Aorta (tissue), 5 donors: ENCODE measurements at regions not wholly inside any gene's neighbourhood (a gene's known extent, or its start where the extent isn't known, plus 50 kb on each side); places are given as distances from the start of the nearest gene placed in this dataset.

Experiments used
- ATAC-seq: fragments of 200-7000 bp; cut with Tn5 transposase; one replicate; pipeline ENCODE4 v1.9.1; 2022; ENCODE audit warnings: moderate library complexity; ENCODE audit not compliant: low FRiP score
- DNase-seq, 2 donors: peaks; one replicate each; pipeline ENCODE4 v3.0.0-alpha.2; 2020
- H3K27ac ChIP-seq, 2 donors: one replicate each; pipeline ENCODE4 v1.5.1; 2013; ENCODE audit warnings: low read length in 2 of 2, mild to moderate bottlenecking in 2 of 2, moderate library complexity in 2 of 2, control low read depth in 1 of 2, inconsistent platforms in 1 of 2, low read depth in 1 of 2
- H3K27me3 ChIP-seq, 2 donors: one replicate each; pipeline ENCODE4 v1.6.1; 2013; ENCODE audit warnings: control low read depth in 1 of 2, low read length in 1 of 2, mild to moderate bottlenecking in 1 of 2, moderate library complexity in 1 of 2; ENCODE audit not compliant: insufficient read depth in 2 of 2, control insufficient read depth in 1 of 2
- H3K36me3 ChIP-seq, 2 donors: one replicate each; pipeline ENCODE4 v1.6.1; 2013; ENCODE audit warnings: control low read depth in 1 of 2, low read length in 1 of 2, mild to moderate bottlenecking in 1 of 2; ENCODE audit not compliant: insufficient read depth in 2 of 2, control insufficient read depth in 1 of 2
- H3K4me1 ChIP-seq, 2 donors: one replicate each; pipeline ENCODE4 v1.6.1; 2013; ENCODE audit warnings: low read length in 2 of 2, control low read depth in 1 of 2, mild to moderate bottlenecking in 1 of 2, moderate library complexity in 1 of 2; ENCODE audit not compliant: insufficient read depth in 2 of 2, control insufficient read depth in 1 of 2
- H3K4me3 ChIP-seq, 2 donors: one replicate each; pipeline ENCODE4 v1.5.1; 2013; ENCODE audit warnings: low read length in 2 of 2, control low read depth in 1 of 2, mild to moderate bottlenecking in 1 of 2
- H3K9me3 ChIP-seq: one replicate; pipeline ENCODE4 v1.6.1; 2013; ENCODE audit warnings: mild to moderate bottlenecking, low read length; ENCODE audit not compliant: control insufficient read depth
- WGBS, 2 donors: extraction: QIAGEN DNeasy Blood & Tissue Kit; methylation state at CpG; one replicate each; pipeline ENCODE4 v1.1.7; 2013; 5-methylcytosine and 5-hydroxymethylcytosine counted together
- intact Hi-C, 2 donors: fragments of 100-400 bp; cut with DNase I; formaldehyde crosslinking; loops; one replicate each; pipeline versions ENCODE4 v1.14.2 to v1.15.0; 2022
- donor health status: healthy with polysubstance abuse.
- donor health status: Bipolar disorder and iron deficiency.
- donor health status: DM: no; HTN: no; CAD: no.
- donor health status: DM: no; HTN: no; CAD: no.
- donor health status: DM: yes; HTN: yes; CAD: no.

DNA sequence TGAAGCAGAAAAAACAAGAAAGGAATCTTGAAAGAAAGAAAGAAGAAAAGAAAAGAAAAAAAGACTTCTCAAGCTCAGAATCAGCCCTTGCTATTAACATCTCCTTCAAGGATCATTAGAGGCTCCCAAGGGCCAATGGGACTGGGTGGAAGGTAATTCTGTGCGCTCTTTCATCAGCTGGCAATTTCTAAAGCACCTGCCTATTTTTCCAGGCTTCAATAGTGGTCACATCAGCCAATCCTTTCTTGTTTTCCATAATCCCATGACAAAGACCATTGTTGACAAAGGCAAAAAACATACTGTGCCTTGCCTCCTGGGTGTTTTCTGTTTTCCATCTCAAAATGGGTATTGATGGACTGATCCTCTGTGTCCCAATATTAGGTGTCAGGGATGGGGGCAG is 88.2 kb upstream of the TSC22D1 start:
- no peak for DNase-seq
- intact Hi-C loops, result no loop called here

DNA sequence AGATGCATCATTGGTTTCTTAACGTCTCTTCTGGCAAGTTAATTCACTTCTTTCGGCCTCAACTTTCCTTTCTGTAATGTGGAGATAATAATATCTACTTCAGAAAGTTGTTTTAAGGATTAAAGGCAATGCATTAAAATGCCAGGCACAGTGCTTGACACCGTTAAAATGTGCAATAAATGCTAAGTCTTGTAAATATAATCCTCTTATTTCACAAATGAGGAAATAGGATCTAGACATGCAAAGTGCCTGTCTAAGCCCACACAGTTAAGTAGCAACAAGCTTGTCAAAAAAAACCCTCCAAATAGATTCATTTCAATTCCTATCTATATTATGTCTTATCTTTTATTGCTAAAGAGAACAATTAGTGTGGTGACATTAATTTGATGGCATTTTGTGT is 86.4 kb upstream of the TSC22D1 start:
- Histone ChIP-seq H3K4me3 (no peak overlapping the region), H3K27ac (no peak overlapping the region), H3K4me1 (no peaks in the 10 kb centered on the region), H3K9me3 (no peaks in the 10 kb centered on the region), H3K36me3 (no peaks in the 10 kb centered on the region), H3K27me3 (no peaks in the 10 kb centered on the region)
- intact Hi-C loops, result no loop called here
- no peak for DNase-seq
- 87 to 89% methylated on average over 3 of the region's 3 CpGs for WGBS, 2 donors
- ATAC-seq, result no peak

More for the DNA sequence above, 88.2 kb upstream of the TSC22D1 start:
- Histone ChIP-seq H3K9me3 (no peaks in the 10 kb centered on the region), H3K4me1 (peaks cover 0 to 4% of the 10 kb centered on the region in 2 donors), H3K27me3 (no peaks in the 10 kb centered on the region), H3K4me3 (no peak overlapping the region), H3K27ac (no peak overlapping the region), H3K36me3 (no peaks in the 10 kb centered on the region)
- WGBS, 2 donors, result 93 to 100% methylated on average over 1 of the region's 1 CpG
- no peak for ATAC-seq

DNA sequence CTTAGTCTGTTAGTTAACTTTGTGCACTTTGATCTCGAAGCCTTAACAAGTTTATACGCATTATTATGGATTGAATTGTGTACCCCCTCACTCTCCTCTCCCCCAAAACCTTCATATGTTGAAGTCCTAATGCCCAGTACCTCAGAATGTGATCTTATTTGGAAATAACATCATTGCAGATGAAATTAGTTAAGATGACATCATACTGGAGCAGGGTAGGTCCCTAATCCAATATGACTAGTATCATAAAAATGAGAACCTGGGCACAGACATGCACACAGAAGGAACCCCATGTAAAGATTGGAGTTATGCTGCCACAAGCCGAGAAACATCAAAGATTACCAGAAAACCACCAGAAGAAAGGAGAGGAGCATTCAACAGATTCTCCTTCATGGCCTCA is 85.8 kb upstream of the TSC22D1 start:
- H3K4me1 ChIP-seq, result no peaks in the 10 kb centered on the region
- intact Hi-C loops, result no loop called here
- no peak for DNase-seq
- no peaks in the 10 kb centered on the region for H3K27me3 ChIP-seq
- H3K27ac ChIP-seq, result no peak overlapping the region
- 90 to 95% methylated on average over 3 of the region's 3 CpGs for WGBS, 2 donors
- H3K4me3 ChIP-seq, result no peak overlapping the region
- ATAC-seq, result no peak
- no peaks in the 10 kb centered on the region for H3K36me3 ChIP-seq
- no peaks in the 10 kb centered on the region for H3K9me3 ChIP-seq

DNA sequence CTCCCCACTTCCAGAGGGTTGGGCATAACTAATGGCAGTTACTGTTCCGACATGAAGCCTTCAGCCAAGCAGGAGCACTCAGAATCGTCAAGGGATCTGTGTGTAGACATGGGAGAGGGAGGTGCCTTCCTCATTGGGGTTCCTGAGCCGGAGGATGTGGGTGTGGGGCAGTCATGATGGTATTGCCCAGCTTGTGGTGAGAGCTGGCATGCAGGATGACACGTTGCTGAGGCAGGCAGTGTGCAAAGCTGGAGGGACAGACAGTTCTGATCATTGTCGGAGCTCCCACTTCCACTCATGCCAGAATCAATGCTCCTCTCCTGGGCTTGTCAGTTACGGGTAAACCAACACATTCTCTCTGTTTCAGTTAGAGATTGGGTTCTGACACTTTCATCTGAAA is 83.9 kb upstream of the TSC22D1 start:
- Histone ChIP-seq H3K36me3 (no peaks in the 10 kb centered on the region), H3K4me3 (no peak overlapping the region), H3K27ac (no peak overlapping the region), H3K27me3 (no peaks in the 10 kb centered on the region), H3K4me1 (no peaks in the 10 kb centered on the region), H3K9me3 (no peaks in the 10 kb centered on the region)
- WGBS, 2 donors, result 87 to 92% methylated on average over 6 of the region's 6 CpGs
- intact Hi-C loops, result no loop called here
- DNase-seq (no peak), ATAC-seq (no peak)

DNA sequence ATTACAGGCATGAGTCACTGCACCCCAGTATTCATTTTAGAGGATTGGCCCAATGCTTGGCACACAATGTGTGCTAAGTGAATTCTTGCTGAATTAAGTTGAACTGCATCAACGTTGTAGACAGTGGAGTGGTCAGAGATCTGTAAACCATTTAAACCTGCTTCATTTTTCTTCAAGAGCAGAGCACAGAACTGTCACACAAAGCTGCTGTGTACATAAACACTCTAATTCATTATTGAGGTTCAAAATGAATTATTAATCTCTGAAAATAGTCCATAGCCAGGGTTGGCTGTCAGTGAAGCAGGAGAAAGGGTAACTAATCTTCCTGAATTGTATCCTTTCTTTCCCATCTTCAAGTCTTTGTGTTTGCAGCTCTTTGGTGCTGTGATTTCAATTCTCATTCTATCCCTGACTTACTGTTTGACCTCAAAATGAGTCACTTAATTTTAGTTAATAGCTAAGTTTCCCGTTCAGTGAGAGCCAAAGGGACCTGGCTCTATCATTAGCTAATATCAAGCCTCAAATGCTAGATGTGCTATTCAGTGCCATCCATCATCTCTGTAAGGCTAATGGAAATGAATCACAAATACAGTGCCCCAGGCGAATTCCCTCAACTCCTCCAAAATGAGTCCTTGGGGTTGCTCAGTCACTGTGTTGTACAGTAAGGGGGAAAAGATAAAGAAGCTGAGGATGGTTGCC is 77.0 kb upstream of the TSC22D1 start:
- ATAC-seq (no peak), DNase-seq (no peak)
- Histone ChIP-seq H3K4me1 (no peaks in the 10 kb centered on the region), H3K36me3 (no peaks in the 10 kb centered on the region), H3K27ac (no peak overlapping the region), H3K27me3 (no peaks in the 10 kb centered on the region), H3K9me3 (no peaks in the 10 kb centered on the region), H3K4me3 (no peak overlapping the region)
- intact Hi-C loops, result no loop called here
- WGBS, 2 donors, result 42 to 43% methylated on average over 3 of the region's 3 CpGs

DNA sequence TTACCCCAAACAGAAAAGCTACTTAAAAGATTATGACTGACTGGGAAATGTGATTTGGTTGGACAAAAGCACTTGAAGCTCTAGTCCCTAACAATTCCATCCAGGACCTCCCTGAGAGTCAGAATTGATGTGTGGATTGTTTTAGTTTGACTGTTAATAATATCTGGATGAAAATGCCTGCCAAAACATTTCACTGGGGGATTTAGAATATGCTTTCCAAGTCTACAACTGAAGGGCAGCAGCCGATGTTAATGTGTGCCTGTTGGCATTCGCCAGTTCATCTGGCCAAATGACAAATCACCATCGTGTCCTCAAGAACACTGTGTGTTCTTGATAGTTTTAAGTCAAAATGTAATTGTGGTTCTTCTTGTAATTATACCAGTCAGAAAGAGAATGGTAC is 76.0 kb upstream of the TSC22D1 start:
- ATAC-seq (no peak), DNase-seq (no peak)
- no peaks in the 10 kb centered on the region for H3K27me3 ChIP-seq
- no peaks in the 10 kb centered on the region for H3K36me3 ChIP-seq
- H3K4me3 ChIP-seq, result no peak overlapping the region
- no peak overlapping the region for H3K27ac ChIP-seq
- intact Hi-C loops, result no loop called here
- 2 to 8% methylated on average over 3 of the region's 3 CpGs for WGBS, 2 donors
- H3K4me1 ChIP-seq, result no peaks in the 10 kb centered on the region
- no peaks in the 10 kb centered on the region for H3K9me3 ChIP-seq

DNA sequence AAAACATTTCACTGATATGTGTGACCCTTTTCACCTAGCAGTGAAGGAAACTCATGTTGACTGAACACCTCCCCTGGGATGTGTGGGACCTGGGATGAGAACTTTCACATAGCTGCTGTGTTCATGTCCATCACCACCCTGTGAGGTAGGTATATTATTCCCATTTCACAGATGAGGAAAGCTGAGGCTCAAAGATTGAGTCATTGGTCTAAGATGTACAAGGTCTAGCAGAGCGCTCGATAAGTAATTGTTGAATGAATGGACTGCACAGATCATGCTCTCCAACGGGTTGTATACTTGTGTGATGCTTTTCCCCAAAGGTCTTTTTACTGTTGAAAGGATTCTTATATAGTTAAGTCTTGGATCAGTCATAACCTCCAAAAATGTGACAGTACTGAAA is 75.6 kb upstream of the TSC22D1 start:
- DNase-seq, result no peak
- WGBS, 2 donors, result 59 to 70% methylated on average over 3 of the region's 3 CpGs
- no peak for ATAC-seq
- no peaks in the 10 kb centered on the region for H3K27me3 ChIP-seq
- no peaks in the 10 kb centered on the region for H3K36me3 ChIP-seq
- H3K4me3 ChIP-seq, result no peak overlapping the region
- no peaks in the 10 kb centered on the region for H3K4me1 ChIP-seq
- no peaks in the 10 kb centered on the region for H3K9me3 ChIP-seq
- H3K27ac ChIP-seq, result no peak overlapping the region
- intact Hi-C loops, result no loop called here

DNA sequence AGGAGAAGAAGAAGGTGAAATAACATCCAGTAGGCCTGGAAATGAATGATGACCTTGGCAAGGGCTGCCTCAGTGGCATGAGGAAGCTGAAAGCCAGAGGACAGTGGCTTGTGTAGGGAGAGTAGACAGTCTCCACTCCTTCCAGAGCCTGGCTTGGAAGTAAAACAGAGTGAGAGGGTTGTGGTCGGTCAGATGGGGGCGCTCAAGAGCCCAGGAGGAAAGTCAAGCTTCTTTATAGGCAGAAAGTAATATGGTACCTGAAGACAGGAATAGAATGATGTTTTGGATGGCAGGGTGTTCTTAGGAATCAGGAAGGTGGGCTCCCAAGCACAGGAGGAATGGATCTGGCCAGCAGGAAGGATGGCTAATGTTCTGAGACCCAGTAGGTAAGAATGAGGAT is 75.1 kb upstream of the TSC22D1 start:
- H3K4me1 ChIP-seq, result no peaks in the 10 kb centered on the region
- ATAC-seq (no peak), DNase-seq (no peak)
- H3K36me3 ChIP-seq, result no peaks in the 10 kb centered on the region
- no peak overlapping the region for H3K4me3 ChIP-seq
- H3K9me3 ChIP-seq, result no peaks in the 10 kb centered on the region
- no peak overlapping the region for H3K27ac ChIP-seq
- no peaks in the 10 kb centered on the region for H3K27me3 ChIP-seq
- 23 to 27% methylated on average over 2 of the region's 2 CpGs for WGBS, 2 donors
- intact Hi-C loops, result no loop called here

DNA sequence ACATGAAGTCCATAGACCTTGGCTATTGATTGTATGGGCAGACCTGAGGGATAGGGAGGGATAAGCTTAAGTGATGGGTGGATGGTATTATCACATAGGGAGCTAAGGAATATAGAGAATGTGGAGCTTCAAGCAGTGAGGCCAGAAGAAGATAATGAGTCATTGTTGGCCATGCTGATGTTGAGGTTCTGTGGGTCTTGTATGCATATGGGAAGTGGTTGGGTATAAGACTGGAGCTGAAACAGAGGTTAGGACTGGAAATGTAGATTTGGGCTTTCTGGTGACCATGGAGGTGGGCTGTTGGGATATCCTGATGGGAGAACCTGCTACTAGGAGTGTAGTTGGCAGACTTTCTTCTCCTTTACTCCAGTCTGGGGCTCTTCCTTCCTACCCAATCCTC is 73.7 kb upstream of the TSC22D1 start:
- intact Hi-C loops, result no loop called here

More for the DNA sequence above, 73.7 kb upstream of the TSC22D1 start:
- no peaks in the 10 kb centered on the region for H3K36me3 ChIP-seq
- H3K4me1 ChIP-seq, result no peaks in the 10 kb centered on the region
- DNase-seq (no peak), ATAC-seq (no peak)
- H3K27me3 ChIP-seq, result no peaks in the 10 kb centered on the region
- no peaks in the 10 kb centered on the region for H3K9me3 ChIP-seq
- no peak overlapping the region for H3K4me3 ChIP-seq
- no peak overlapping the region for H3K27ac ChIP-seq
